DND-41 (cell line): ENCODE measurements at regions not wholly inside any gene's neighbourhood (a gene's known extent, or its start where the extent isn't known, plus 50 kb on each side); places are given as distances from the start of the nearest gene placed in this dataset.

ENCODE experiments used
- ATAC-seq: fragments of 200-7000 bp; cut with Tn5 transposase; 3 replicates; pipeline ENCODE4 v1.9.1; 2021; ENCODE audit warnings: low read depth; ENCODE audit not compliant: insufficient read depth
- DNase-seq: peaks from one replicate; pipeline ENCODE4 v3.0.0-alpha.2; 2020
- H2AFZ ChIP-seq: 2 replicates; pipeline ENCODE4 v1.6.0; 2012; ENCODE audit warnings: low read depth, low read length
- H3K27ac ChIP-seq: 2 replicates; pipeline ENCODE4 v1.5.1; 2012; ENCODE audit warnings: low read length, inconsistent platforms
- H3K27me3 ChIP-seq: fragments of 200-600 bp; sonication (generic); 2 replicates; pipeline ENCODE4 v1.6.0; 2012; ENCODE audit warnings: low read length, mild to moderate bottlenecking, inconsistent platforms; ENCODE audit not compliant: insufficient read depth, poor library complexity
- H3K36me3 ChIP-seq: 2 replicates; pipeline ENCODE4 v1.5.1; 2012; ENCODE audit warnings: low read length, inconsistent platforms; ENCODE audit not compliant: insufficient read depth
- H3K4me1 ChIP-seq: 2 replicates; pipeline ENCODE4 v1.5.1; 2012; ENCODE audit warnings: mild to moderate bottlenecking, low read length; ENCODE audit not compliant: insufficient read depth
- H3K4me2 ChIP-seq: 2 replicates; pipeline ENCODE4 v1.6.0; 2012; ENCODE audit warnings: mild to moderate bottlenecking, moderate library complexity, low read length, inconsistent platforms; ENCODE audit not compliant: insufficient read depth
- H3K4me3 ChIP-seq, 2 experiments: fragments of 200-600 bp in 1 of 2; shearing (Covaris generic) in 1 of 2; 2 replicates each; pipeline ENCODE4 v1.5.1; 2012 to 2016; ENCODE audit warnings: inconsistent platforms in 2 of 2, low read length in 2 of 2, mild to moderate bottlenecking in 2 of 2, low read depth in 1 of 2, moderate library complexity in 1 of 2
- H3K79me2 ChIP-seq: 2 replicates; pipeline ENCODE4 v1.6.0; 2012; ENCODE audit warnings: low read length, inconsistent platforms; ENCODE audit not compliant: insufficient read depth
- H3K9ac ChIP-seq: 2 replicates; pipeline ENCODE4 v1.6.0; 2012; ENCODE audit warnings: low read depth, mild to moderate bottlenecking, inconsistent platforms, low read length, moderate library complexity
- H3K9me3 ChIP-seq: 2 replicates; pipeline ENCODE4 v1.5.1; 2012; ENCODE audit warnings: low read length, moderate library complexity, mild to moderate bottlenecking, inconsistent platforms; ENCODE audit not compliant: insufficient read depth, severe bottlenecking
- H4K20me1 ChIP-seq: 2 replicates; pipeline ENCODE4 v1.6.0; 2012; ENCODE audit warnings: low read length; ENCODE audit not compliant: insufficient read depth
- CTCF ChIP-seq: IDR thresholded peaks from 2 replicates; pipeline ENCODE4 v1.5.1; 2012; ENCODE audit warnings: borderline replicate concordance, low read length, moderate library complexity, mild to moderate bottlenecking; ENCODE audit not compliant: poor library complexity, severe bottlenecking; ENCODE audit errors: extremely low read depth
- EZH2 ChIP-seq: IDR thresholded peaks from 3 replicates; pipeline ENCODE4 v1.6.1; 2012; ENCODE audit warnings: borderline replicate concordance, low read depth, mild to moderate bottlenecking, moderate library complexity, low read length, inconsistent platforms; ENCODE audit not compliant: severe bottlenecking

- no peak overlapping the region for H3K4me2 ChIP-seq
- no peaks in the 10 kb centered on the region for H3K79me2 ChIP-seq
- H3K4me1 ChIP-seq = no peaks in the 10 kb centered on the region
- H3K27me3 ChIP-seq = no peaks in the 10 kb centered on the region
- no peak overlapping the region for H2AFZ ChIP-seq
- TF ChIP-seq CTCF (no peak), EZH2 (no peak)
- H3K36me3 ChIP-seq = no peaks in the 10 kb centered on the region
- H3K9ac ChIP-seq = no peak overlapping the region
- ATAC-seq (no peak), DNase-seq (no peak)
- no peak overlapping the region for H3K4me3 ChIP-seq
- H3K9me3 ChIP-seq = no peaks in the 10 kb centered on the region
- H4K20me1 ChIP-seq = no peaks in the 10 kb centered on the region
- H3K27ac ChIP-seq = no peak overlapping the region
Measured at GRCh38 chr9:103913899-103914298, 180.2 kb upstream of the SMC2 start.

- Histone ChIP-seq H3K9ac (no peak overlapping the region), H3K27me3 (no peaks in the 10 kb centered on the region), H3K9me3 (no peaks in the 10 kb centered on the region), H3K4me2 (no peak overlapping the region), H3K4me1 (no peaks in the 10 kb centered on the region), H4K20me1 (no peaks in the 10 kb centered on the region), H3K79me2 (no peaks in the 10 kb centered on the region), H2AFZ (no peak overlapping the region), H3K36me3 (no peaks in the 10 kb centered on the region), H3K27ac (no peak overlapping the region), H3K4me3 (no peak overlapping the region)
- DNase-seq (no peak), ATAC-seq (no peak)
- TF ChIP-seq CTCF (no peak), EZH2 (no peak)
Measured at GRCh38 chr9:103919605-103920209, 174.4 kb upstream of the SMC2 start.

GRCh38 chr9:103928442-103928841, 165.7 kb upstream of the SMC2 start:
- DNase-seq (no peak), ATAC-seq (no peak)
- Histone ChIP-seq H3K27me3 (no peaks in the 10 kb centered on the region), H3K36me3 (no peaks in the 10 kb centered on the region), H3K27ac (no peak overlapping the region), H4K20me1 (no peaks in the 10 kb centered on the region), H3K9ac (no peak overlapping the region), H2AFZ (no peak overlapping the region), H3K4me1 (no peaks in the 10 kb centered on the region), H3K4me3 (no peak overlapping the region), H3K79me2 (no peaks in the 10 kb centered on the region), H3K4me2 (no peak overlapping the region), H3K9me3 (no peaks in the 10 kb centered on the region)
- TF ChIP-seq EZH2 (no peak), CTCF (no peak)

- no peaks in the 10 kb centered on the region for H3K4me1 ChIP-seq
- no peaks in the 10 kb centered on the region for H3K9me3 ChIP-seq
- no peaks in the 10 kb centered on the region for H4K20me1 ChIP-seq
- H3K27me3 ChIP-seq = no peaks in the 10 kb centered on the region
- H3K9ac ChIP-seq = no peak overlapping the region
- H2AFZ ChIP-seq = no peak overlapping the region
- H3K4me3 ChIP-seq = no peak overlapping the region
- no peak overlapping the region for H3K27ac ChIP-seq
- no peaks in the 10 kb centered on the region for H3K79me2 ChIP-seq
- TF ChIP-seq CTCF (no peak), EZH2 (no peak)
- H3K36me3 ChIP-seq = no peaks in the 10 kb centered on the region
- H3K4me2 ChIP-seq = no peak overlapping the region
- ATAC-seq (no peak), DNase-seq (no peak)
Measured at GRCh38 chr9:103941104-103941503, 153.0 kb upstream of the SMC2 start.
